ENCODE measurements at regions not wholly inside any gene's neighbourhood (a gene's known extent, or its start where the extent isn't known, plus 50 kb on each side); places are given as distances from the start of the nearest gene placed in this dataset.

DNA sequence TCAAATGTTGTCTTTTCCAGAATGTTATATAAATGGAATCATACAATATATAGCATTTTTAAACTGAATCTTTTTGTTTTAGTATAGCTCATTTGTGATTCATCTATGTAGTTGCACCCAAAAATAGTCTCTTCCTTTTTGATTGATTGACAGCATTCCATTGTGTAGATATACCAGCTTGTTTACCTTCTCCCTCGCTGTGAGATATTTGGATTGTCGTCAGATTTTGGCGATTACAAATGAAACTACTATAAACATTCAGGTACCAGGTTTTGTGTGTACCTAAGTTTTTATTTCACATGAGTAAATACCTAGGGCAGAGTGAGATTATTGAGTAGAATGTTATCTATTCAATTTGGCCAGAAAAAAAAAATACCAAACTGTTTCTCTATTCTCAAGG is 584.7 kb upstream of the SORCS1 start:
- TF ChIP-seq POLR2A (IDR thresholded peaks at IDR 0.05; ENCODE audit: low read depth) (no peak), CTCF (IDR thresholded peaks at IDR 0.05) (no peak)
